Neural cell (in vitro differentiated cells): ENCODE measurements at regions not wholly inside any gene's neighbourhood (a gene's known extent, or its start where the extent isn't known, plus 50 kb on each side); places are given as distances from the start of the nearest gene placed in this dataset.

Experiments
- EZH2 ChIP-seq: fragments of 200-600, 300-800 bp; shearing (Covaris generic), sonication (generic); IDR thresholded peaks from 2 replicates; pipeline ENCODE4 v1.6.1; 2014; ENCODE audit warnings: antibody characterized with exemption, low read length, borderline replicate concordance, mild to moderate bottlenecking; ENCODE audit not compliant: insufficient read depth, poor library complexity, severe bottlenecking
- POLR2AphosphoS5 ChIP-seq: IDR thresholded peaks from 2 replicates; pipeline ENCODE4 v1.6.1; 2012
- SMC3 ChIP-seq: fragments of 450-650 bp; conservative IDR thresholded peaks from 2 replicates; pipeline ENCODE4 v1.6.1; 2014; ENCODE audit warnings: antibody characterized with exemption, mild to moderate bottlenecking, moderate library complexity; ENCODE audit not compliant: poor library complexity
- TF ChIP-seq, protein P1 (sequence below): fragments of 450-650 bp; IDR thresholded peaks from 2 replicates; pipeline ENCODE4 v1.5.1; 2014; ENCODE audit warnings: antibody characterized with exemption, mild to moderate bottlenecking, moderate library complexity; ENCODE audit not compliant: poor library complexity, severe bottlenecking

- TF ChIP-seq, protein P1, sequence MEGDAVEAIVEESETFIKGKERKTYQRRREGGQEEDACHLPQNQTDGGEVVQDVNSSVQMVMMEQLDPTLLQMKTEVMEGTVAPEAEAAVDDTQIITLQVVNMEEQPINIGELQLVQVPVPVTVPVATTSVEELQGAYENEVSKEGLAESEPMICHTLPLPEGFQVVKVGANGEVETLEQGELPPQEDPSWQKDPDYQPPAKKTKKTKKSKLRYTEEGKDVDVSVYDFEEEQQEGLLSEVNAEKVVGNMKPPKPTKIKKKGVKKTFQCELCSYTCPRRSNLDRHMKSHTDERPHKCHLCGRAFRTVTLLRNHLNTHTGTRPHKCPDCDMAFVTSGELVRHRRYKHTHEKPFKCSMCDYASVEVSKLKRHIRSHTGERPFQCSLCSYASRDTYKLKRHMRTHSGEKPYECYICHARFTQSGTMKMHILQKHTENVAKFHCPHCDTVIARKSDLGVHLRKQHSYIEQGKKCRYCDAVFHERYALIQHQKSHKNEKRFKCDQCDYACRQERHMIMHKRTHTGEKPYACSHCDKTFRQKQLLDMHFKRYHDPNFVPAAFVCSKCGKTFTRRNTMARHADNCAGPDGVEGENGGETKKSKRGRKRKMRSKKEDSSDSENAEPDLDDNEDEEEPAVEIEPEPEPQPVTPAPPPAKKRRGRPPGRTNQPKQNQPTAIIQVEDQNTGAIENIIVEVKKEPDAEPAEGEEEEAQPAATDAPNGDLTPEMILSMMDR, result no peak
- TF ChIP-seq POLR2AphosphoS5 (no peak), SMC3 (no peak), EZH2 (no peak)
Measured at GRCh38 chr16:5216441-5217080, 119.0 kb upstream of the EEF2KMT start.
